GM13976 (cell line): ENCODE measurements at regions not wholly inside any gene's neighbourhood (a gene's known extent, or its start where the extent isn't known, plus 50 kb on each side); places are given as distances from the start of the nearest gene placed in this dataset.

ENCODE experiments used
- DNase-seq: peaks from one replicate; pipeline ENCODE4 v3.0.0; 2012; ENCODE audit warnings: low spot score
- in situ Hi-C: fragments of 300-500 bp; cut with MboI; formaldehyde crosslinking; loops from one replicate; pipeline ENCODE4 v1.12.0; 2022; ENCODE audit warnings: low sequenced_read_pairs, mixed read lengths, inconsistent platforms; ENCODE audit not compliant: unreplicated experiment
- TF ChIP-seq, protein P1 (sequence below): IDR thresholded peaks from 2 replicates; pipeline ENCODE4 v1.5.1; 2012; ENCODE audit warnings: borderline replicate concordance, mild to moderate bottlenecking; ENCODE audit not compliant: insufficient read depth; ENCODE audit errors: extremely low read depth, missing control alignments, control extremely low read depth

DNA sequence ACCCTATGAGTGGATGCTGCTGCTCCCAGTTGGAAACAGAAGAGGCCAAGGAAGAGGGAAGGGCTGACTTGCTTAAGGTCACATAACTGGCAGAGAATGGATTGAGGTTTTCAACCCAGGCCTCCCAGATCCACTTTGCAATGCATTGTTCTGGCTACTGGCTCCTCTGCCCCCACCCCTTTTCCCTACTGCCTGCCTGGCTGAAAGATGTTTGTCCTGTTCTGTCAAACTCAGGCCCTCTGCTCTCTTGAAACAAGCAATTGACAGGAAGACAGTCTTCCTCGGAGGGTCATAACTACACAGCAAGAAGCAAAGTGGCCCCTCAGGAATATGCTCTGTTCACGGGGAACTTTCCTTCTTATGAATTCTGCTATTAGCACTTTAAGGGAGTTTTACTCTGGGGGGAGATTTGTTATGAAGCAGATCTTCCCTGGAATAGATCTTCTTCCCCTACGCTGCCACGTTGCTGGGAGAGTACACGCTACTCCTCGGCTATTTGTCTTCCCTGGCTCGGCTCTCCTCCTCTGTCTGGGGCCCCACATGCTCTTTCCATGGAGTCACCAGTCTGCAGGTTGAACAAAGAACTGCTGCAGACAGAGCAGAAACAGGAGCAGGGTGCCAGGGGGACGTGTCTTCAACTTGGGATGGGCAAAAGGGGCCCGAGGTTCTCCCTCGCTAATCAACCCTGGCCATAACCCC is 436.1 kb downstream of the TYW1 start:
- TF ChIP-seq, protein P1, sequence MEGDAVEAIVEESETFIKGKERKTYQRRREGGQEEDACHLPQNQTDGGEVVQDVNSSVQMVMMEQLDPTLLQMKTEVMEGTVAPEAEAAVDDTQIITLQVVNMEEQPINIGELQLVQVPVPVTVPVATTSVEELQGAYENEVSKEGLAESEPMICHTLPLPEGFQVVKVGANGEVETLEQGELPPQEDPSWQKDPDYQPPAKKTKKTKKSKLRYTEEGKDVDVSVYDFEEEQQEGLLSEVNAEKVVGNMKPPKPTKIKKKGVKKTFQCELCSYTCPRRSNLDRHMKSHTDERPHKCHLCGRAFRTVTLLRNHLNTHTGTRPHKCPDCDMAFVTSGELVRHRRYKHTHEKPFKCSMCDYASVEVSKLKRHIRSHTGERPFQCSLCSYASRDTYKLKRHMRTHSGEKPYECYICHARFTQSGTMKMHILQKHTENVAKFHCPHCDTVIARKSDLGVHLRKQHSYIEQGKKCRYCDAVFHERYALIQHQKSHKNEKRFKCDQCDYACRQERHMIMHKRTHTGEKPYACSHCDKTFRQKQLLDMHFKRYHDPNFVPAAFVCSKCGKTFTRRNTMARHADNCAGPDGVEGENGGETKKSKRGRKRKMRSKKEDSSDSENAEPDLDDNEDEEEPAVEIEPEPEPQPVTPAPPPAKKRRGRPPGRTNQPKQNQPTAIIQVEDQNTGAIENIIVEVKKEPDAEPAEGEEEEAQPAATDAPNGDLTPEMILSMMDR: no peak
- DNase-seq: no peak
- in situ Hi-C loops: no loop called here

DNA sequence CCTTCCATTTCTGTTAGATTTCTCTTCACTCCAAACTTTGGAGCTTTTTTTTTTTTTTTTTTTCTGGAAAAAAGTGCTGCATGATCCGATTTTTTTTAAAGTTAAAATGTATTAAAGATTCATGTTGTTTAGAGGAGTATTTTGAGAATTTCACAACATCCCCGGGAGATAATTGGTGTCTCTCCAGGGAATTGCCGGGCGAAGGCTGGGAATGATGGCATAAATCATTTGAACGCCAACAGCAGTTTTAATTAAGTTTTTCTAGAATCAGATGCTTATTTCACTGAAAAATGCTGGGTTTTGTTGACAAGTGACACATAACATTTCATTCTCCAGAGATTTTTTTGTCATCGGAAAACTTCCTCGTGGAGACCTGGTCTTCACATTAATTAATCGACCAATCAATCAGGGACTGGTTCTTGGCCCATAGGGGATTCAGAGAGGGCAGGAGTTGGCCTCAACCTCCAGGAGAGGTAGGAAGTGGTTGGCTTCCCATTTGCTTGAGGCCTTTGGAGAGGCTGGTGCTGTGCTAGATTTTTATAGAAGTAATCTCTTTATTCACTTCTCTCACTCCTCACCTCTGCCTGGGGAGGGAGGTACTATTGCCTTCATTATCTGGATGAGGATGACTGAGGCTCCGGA is 439.4 kb downstream of the TYW1 start:
- TF ChIP-seq, protein P1: no peak
- in situ Hi-C loops: no loop called here
- DNase-seq: no peak

DNA sequence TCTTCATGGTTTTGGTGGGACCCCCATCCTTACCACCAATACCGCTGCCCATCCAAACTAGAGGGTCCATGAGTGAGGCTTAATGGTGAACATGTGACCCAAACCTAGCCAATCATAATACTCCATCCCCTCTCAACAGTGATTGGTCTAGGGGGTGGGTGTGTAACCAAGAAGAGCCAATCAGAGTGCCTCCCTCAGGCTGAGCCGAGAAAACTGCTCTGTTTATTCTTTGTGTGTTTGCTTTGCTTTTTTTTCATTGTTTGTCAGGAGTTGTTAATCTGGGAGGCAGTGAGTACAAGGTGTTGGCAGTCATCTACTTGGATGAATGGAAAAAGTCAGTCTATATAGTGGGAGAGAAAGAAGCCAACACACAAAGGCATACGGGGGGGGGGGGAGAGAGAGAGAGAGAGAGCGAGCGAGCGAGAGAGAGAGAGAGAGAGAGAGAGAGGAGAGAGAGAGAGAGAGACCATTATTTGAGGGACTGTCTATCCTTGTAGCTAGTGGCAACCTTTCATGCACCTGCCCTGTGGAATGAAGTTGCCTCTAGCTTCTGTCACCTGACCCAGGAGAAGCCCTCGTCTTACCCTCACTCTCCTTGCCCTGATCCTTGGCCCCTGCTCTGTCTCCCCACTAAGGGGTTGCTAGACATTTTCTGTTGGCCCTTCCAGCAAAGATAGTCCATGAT is 441.7 kb downstream of the TYW1 start:
- in situ Hi-C loops: no loop called here
- DNase-seq: no peak
- TF ChIP-seq, protein P1: no peak

DNA sequence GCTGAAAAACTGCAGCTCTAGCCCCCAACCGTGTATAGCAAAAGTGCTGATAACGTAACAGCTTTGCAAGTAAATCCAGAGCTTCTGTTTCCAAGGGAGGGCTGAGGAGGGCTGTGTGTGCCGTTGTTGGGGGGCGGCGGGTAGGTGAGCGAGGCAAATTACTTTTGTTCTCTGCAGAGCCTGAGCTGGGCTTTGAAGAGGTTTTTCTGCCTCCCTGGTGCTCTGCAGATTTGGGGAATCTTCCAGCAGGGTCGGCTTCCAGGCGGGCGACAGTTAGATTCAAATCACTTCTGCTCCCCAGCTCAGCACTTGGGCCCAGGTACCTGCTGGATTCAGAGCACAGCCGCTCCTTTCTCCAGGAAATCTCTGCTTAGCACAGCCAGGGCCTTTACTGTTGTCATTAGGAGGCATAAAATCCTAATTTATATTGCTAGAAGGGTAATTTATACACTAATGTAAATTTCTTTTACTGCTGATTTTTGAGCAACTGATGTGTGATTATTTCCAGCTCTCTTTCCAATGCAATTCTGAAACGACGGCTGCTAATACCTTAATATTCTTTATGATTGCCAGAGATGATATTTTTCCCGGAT is 442.4 kb downstream of the TYW1 start:
- DNase-seq: no peak
- TF ChIP-seq, protein P1: no peak
- in situ Hi-C loops: no loop called here

DNA sequence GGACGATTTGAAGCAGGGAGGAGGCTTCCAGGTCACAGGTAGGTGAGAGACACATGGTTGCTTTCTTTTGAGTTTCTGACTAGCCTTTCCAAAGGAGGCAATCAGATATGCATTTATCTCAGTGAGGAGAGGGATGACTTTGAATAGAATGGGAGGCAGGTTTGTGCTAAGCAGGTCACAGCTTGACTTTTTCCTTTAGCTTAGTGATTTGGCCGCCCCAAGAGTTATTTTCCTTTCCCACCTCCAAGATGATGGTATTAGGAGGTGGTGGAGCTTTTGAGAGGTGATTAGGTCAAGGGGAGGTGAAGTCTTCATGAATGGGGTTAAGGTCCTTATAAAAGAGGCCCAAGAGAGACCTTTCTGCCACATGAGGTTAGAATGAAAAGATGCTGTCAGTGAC is 443.7 kb downstream of the TYW1 start:
- TF ChIP-seq, protein P1: no peak
- in situ Hi-C loops: no loop called here
- DNase-seq: no peak

DNA sequence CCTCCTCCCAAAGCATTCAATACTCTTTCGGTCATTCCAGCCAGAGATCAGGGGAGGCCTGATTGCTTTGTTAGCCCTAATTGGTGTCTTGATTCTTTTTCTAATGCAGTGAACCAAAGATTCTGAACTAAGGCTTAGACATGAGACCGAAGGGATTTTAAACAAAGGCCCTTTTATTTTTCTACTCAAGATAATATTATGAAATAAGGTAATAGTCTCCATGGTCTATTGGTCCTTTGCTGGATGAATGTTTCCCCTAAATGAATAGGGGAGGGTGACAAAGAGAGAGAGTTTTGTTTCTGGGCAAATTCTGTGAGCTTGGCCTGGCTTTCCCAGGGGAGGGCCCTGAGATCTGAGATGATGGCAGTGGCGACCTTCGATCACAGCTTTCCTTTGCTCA is 449.1 kb downstream of the TYW1 start:
- no peak for DNase-seq
- in situ Hi-C loops: no loop called here
- TF ChIP-seq, protein P1: no peak
